WTC11 (cell line): ENCODE measurements at regions not wholly inside any gene's neighbourhood (a gene's known extent, or its start where the extent isn't known, plus 50 kb on each side); places are given as distances from the start of the nearest gene placed in this dataset.

ENCODE experiments used
- ATAC-seq: fragments of 200-7000 bp; cut with Tn5 transposase; 2 replicates; pipeline ENCODE4 v1.10.0; 2021; ENCODE audit warnings: mild to moderate bottlenecking, moderate library complexity
- CTCF ChIA-PET: fragments of 300-600 bp; sonication (Branson Sonifier 250); formaldehyde crosslinking; loops from one replicate; lab custom pipeline; 2021; ENCODE audit warnings: antibody characterized with exemption; lab: Charles Lee
- POLR2A ChIA-PET: fragments of 350-600 bp; sonication (Branson Sonifier 250); formaldehyde crosslinking; loops from one replicate; lab custom pipeline; 2021; ENCODE audit warnings: antibody characterized with exemption; lab: Charles Lee
- DNase-seq: peaks from one replicate; pipeline ENCODE4 v3.0.0; 2021; ENCODE audit warnings: low spot score
- H3K27ac Mint-ChIP-seq: 2 replicates; pipeline ENCODE4 v1.8.0; 2021; ENCODE audit warnings: mixed read lengths
- H3K27me3 Mint-ChIP-seq: 2 replicates; pipeline ENCODE4 v1.8.0; 2021; ENCODE audit warnings: low read depth, mild to moderate bottlenecking, moderate library complexity, mixed read lengths
- H3K36me3 Mint-ChIP-seq: 2 replicates; pipeline ENCODE4 v1.8.0; 2021; ENCODE audit warnings: mixed read lengths
- H3K4me1 Mint-ChIP-seq: 2 replicates; pipeline ENCODE4 v1.8.0; 2022; ENCODE audit warnings: mixed read lengths
- H3K4me3 Mint-ChIP-seq: 2 replicates; pipeline ENCODE4 v1.8.0; 2021; ENCODE audit warnings: mild to moderate bottlenecking, moderate library complexity, mixed read lengths
- H3K9me3 Mint-ChIP-seq: 2 replicates; pipeline ENCODE4 v1.8.0; 2021; ENCODE audit warnings: mixed read lengths
- AR ChIP-seq: fragments of 250-450 bp; sonication (Bioruptor Pico); IDR thresholded peaks from 2 replicates; pipeline ENCODE4 v1.9.0; 2021; ENCODE audit warnings: mild to moderate bottlenecking
- ATF2 ChIP-seq: sonication (generic); formaldehyde crosslinking; IDR thresholded peaks from 2 replicates; pipeline ENCODE4 v1.8.1; 2022; ENCODE audit warnings: low read depth, missing genetic modification reagents, borderline replicate concordance
- ATF6 ChIP-seq: sonication (generic); formaldehyde crosslinking; IDR thresholded peaks from 2 replicates; pipeline ENCODE4 v1.8.1; 2023; ENCODE audit warnings: mild to moderate bottlenecking, missing genetic modification reagents
- CBFB ChIP-seq: sonication (generic); formaldehyde crosslinking; IDR thresholded peaks from 2 replicates; pipeline ENCODE4 v1.8.1; 2022; ENCODE audit warnings: mild to moderate bottlenecking, low read depth, missing genetic modification reagents
- CDX4 ChIP-seq: fragments of 250-450 bp; sonication (Bioruptor Pico); IDR thresholded peaks from 2 replicates; pipeline ENCODE4 v1.9.0; 2021; ENCODE audit warnings: moderate library complexity, mild to moderate bottlenecking, inconsistent platforms, borderline replicate concordance
- ERG ChIP-seq: fragments of 250-450 bp; sonication (Bioruptor Pico); IDR thresholded peaks from 2 replicates; pipeline ENCODE4 v1.8.0; 2021; ENCODE audit warnings: mild to moderate bottlenecking
- ETV6 ChIP-seq: sonication (generic); formaldehyde crosslinking; IDR thresholded peaks from 2 replicates; pipeline ENCODE4 v1.8.1; 2022; ENCODE audit warnings: mild to moderate bottlenecking, missing genetic modification reagents
- FOXK1 ChIP-seq: sonication (generic); formaldehyde crosslinking; IDR thresholded peaks from 2 replicates; pipeline ENCODE4 v1.8.0; 2022; ENCODE audit warnings: mild to moderate bottlenecking, moderate library complexity, missing genetic modification reagents
- FOXP1 ChIP-seq: sonication (generic); formaldehyde crosslinking; IDR thresholded peaks from 2 replicates; pipeline ENCODE4 v1.8.0; 2022; ENCODE audit warnings: missing genetic modification reagents, mild to moderate bottlenecking, moderate library complexity, borderline replicate concordance
- RORB ChIP-seq: fragments of 250-450 bp; sonication (Bioruptor Pico); IDR thresholded peaks from 2 replicates; pipeline ENCODE4 v1.9.0; 2021; ENCODE audit warnings: mild to moderate bottlenecking
- ZNF317 ChIP-seq: sonication (generic); formaldehyde crosslinking; IDR thresholded peaks from 2 replicates; pipeline ENCODE4 v1.8.1; 2023; ENCODE audit warnings: low read depth, mild to moderate bottlenecking, moderate library complexity, missing genetic modification reagents, borderline replicate concordance
- ZNF396 ChIP-seq: fragments of 250-450 bp; sonication (Bioruptor Pico); IDR thresholded peaks from 2 replicates; pipeline ENCODE4 v1.8.0; 2021; ENCODE audit warnings: mild to moderate bottlenecking, moderate library complexity, borderline replicate concordance
- ZNF416 ChIP-seq: fragments of 250-450 bp; sonication (Bioruptor Pico); IDR thresholded peaks from 2 replicates; pipeline ENCODE4 v1.9.0; 2021; ENCODE audit warnings: mild to moderate bottlenecking, inconsistent platforms
- ZNF425 ChIP-seq: fragments of 250-450 bp; sonication (Bioruptor Pico); conservative IDR thresholded peaks from 2 replicates; pipeline ENCODE4 v1.9.0; 2021; ENCODE audit warnings: mild to moderate bottlenecking
- TF ChIP-seq, protein P1 (sequence below): sonication (generic); formaldehyde crosslinking; IDR thresholded peaks from 2 replicates; pipeline ENCODE4 v1.8.0; 2022; ENCODE audit warnings: mild to moderate bottlenecking, missing genetic modification reagents
- TF ChIP-seq, protein P2 (sequence below): sonication (generic); formaldehyde crosslinking; IDR thresholded peaks from 2 replicates; pipeline ENCODE4 v1.8.0; 2022; ENCODE audit warnings: mild to moderate bottlenecking, missing genetic modification reagents

DNA sequence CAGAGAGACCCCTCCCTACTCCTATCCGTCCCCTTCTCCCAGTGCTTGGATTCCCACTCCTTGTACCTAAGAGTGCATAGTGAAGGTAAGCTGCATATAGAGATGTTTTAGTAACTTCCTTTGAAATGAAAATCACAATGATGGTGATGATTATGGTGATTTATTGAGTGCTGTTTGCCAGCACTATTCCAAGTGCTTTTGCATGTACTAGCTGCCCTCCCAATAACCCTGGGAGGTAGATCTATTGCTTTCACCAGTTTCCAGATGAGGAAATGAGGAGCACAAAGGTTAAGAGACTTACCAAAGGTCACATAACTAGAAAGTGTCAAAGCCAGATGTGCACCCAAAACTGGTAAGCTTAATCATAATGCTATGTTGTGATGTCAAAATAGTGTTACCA lies 80.4 kb upstream of the NEUROD6 start (continued):
- no peak for TF ChIP-seq ERG (CRISPR knock-in tag)

GRCh38 chr7:31421607-31422006 lies 81.1 kb upstream of the NEUROD6 start:
- Mint-ChIP-seq H3K27me3 (peaks cover 2% of the 10 kb centered on the region; the same call in 1 of the 2 replicates), H3K9me3 (no peaks in the 10 kb centered on the region), H3K27ac (no peak overlapping the region), H3K4me3 (no peak overlapping the region), H3K36me3 (no peaks in the 10 kb centered on the region), H3K4me1 (peaks cover 13% of the 10 kb centered on the region)
- ChIA-PET CTCF (interaction anchor here (1.2 to 1.8 kb wide), 2 partner anchors 22 kb away, joined by 5 to 8 read pairs; no protein-coding TSS in a partner anchor), POLR2A (no interaction called here)
- DNase-seq (no peak), ATAC-seq (no peak)
- no peak for TF ChIP-seq ZNF317 (CRISPR knock-in tag)
- no peak for TF ChIP-seq ZNF425 (CRISPR knock-in tag)
- TF ChIP-seq RORB: no peak
- TF ChIP-seq, protein P1, sequence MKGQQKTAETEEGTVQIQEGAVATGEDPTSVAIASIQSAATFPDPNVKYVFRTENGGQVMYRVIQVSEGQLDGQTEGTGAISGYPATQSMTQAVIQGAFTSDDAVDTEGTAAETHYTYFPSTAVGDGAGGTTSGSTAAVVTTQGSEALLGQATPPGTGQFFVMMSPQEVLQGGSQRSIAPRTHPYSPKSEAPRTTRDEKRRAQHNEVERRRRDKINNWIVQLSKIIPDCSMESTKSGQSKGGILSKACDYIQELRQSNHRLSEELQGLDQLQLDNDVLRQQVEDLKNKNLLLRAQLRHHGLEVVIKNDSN (CRISPR knock-in tag): no peak
- TF ChIP-seq FOXK1 (CRISPR knock-in tag): no peak
- TF ChIP-seq ATF6 (CRISPR knock-in tag): no peak
- TF ChIP-seq ZNF416 (CRISPR knock-in tag): no peak
- TF ChIP-seq ZNF396 (CRISPR knock-in tag): no peak
- TF ChIP-seq ATF2 (CRISPR knock-in tag): no peak
- no peak for TF ChIP-seq ETV6
- TF ChIP-seq FOXP1 (CRISPR knock-in tag): no peak
- TF ChIP-seq, protein P2, sequence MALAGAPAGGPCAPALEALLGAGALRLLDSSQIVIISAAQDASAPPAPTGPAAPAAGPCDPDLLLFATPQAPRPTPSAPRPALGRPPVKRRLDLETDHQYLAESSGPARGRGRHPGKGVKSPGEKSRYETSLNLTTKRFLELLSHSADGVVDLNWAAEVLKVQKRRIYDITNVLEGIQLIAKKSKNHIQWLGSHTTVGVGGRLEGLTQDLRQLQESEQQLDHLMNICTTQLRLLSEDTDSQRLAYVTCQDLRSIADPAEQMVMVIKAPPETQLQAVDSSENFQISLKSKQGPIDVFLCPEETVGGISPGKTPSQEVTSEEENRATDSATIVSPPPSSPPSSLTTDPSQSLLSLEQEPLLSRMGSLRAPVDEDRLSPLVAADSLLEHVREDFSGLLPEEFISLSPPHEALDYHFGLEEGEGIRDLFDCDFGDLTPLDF (CRISPR knock-in tag): no peak
- TF ChIP-seq CBFB: no peak
- TF ChIP-seq AR (CRISPR knock-in tag): no peak
- no peak for TF ChIP-seq CDX4 (CRISPR knock-in tag)
